ENCODE measurements at regions not wholly inside any gene's neighbourhood (a gene's known extent, or its start where the extent isn't known, plus 50 kb on each side); places are given as distances from the start of the nearest gene placed in this dataset.

DNA sequence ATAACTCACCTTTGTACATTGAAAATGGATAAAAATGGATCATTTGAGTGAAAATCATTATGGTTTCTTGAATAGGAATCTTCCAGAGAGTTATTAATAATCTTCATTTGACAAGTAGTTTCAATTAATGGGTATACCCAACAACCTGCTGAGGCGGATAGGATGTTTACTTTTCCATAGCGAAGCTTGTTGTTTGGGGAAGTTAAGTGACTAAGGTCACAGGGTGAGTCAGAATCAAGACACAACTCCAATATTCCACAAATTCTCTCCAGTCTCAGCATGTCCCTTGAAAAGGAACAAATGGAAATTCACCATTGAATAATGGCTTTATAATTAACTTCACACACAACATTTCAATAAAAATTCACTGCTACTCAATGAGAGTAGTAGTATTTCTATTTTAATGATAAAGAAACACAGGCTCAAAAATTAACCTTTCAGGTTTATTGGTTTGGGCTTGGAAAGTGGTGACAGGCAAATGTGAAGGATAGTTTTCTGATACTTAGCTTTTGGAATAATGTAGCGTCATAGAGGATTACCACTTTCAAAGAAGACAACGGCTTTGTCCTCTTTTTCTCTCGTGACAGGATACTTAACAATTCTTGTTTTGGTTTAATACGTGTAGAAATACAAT, 211.3 kb downstream of the GPD2 start:
- no peak for DNase-seq (ENCODE audit: low spot score)

DNA sequence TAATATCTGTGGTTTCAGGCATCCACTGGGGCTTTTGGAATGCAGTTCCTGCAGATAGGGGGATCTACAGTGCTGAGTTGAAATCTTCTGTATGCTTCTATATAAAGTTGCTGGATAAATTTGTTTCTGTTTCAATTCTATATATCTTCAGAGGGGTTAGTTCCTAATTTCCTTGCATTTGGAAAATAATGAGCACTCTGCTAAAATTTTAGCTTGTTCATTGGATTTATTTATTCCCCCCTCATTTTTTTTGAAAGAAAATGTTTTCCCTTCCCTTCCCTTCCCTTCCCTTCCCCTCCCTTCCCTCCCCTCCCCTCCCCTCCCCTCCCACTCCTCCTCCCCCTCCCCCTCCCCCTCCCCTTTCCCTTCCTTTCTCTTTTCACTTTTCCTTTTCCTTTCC, 212.3 kb downstream of the GPD2 start:
- TF ChIP-seq, protein P1, sequence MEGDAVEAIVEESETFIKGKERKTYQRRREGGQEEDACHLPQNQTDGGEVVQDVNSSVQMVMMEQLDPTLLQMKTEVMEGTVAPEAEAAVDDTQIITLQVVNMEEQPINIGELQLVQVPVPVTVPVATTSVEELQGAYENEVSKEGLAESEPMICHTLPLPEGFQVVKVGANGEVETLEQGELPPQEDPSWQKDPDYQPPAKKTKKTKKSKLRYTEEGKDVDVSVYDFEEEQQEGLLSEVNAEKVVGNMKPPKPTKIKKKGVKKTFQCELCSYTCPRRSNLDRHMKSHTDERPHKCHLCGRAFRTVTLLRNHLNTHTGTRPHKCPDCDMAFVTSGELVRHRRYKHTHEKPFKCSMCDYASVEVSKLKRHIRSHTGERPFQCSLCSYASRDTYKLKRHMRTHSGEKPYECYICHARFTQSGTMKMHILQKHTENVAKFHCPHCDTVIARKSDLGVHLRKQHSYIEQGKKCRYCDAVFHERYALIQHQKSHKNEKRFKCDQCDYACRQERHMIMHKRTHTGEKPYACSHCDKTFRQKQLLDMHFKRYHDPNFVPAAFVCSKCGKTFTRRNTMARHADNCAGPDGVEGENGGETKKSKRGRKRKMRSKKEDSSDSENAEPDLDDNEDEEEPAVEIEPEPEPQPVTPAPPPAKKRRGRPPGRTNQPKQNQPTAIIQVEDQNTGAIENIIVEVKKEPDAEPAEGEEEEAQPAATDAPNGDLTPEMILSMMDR (IDR thresholded peaks at IDR 0.05; ENCODE audit: poor library complexity, severe bottlenecking) = no peak
- Histone ChIP-seq H3K27me3 (ENCODE audit: insufficient read depth, poor library complexity, severe bottlenecking) (no peaks in the 10 kb centered on the region), H3K36me3 (ENCODE audit: low read depth) (no peaks in the 10 kb centered on the region), H3K9me3 (ENCODE audit: severe bottlenecking) (no peaks in the 10 kb centered on the region), H3K4me1 (ENCODE audit: insufficient read depth, poor library complexity, severe bottlenecking) (no peaks in the 10 kb centered on the region), H3K4me3 (ENCODE audit: severe bottlenecking) (no peak overlapping the region), H3K27ac (ENCODE audit: poor library complexity, severe bottlenecking) (no peak overlapping the region)
- DNase-seq (ENCODE audit: low spot score) (no peak), ATAC-seq (ENCODE audit: low read depth) (no peak)

More for the DNA sequence above, 211.3 kb downstream of the GPD2 start:
- Histone ChIP-seq H3K27me3 (ENCODE audit: insufficient read depth, poor library complexity, severe bottlenecking) (no peaks in the 10 kb centered on the region), H3K9me3 (ENCODE audit: severe bottlenecking) (no peaks in the 10 kb centered on the region), H3K27ac (ENCODE audit: poor library complexity, severe bottlenecking) (no peak overlapping the region), H3K36me3 (ENCODE audit: low read depth) (no peaks in the 10 kb centered on the region), H3K4me3 (ENCODE audit: severe bottlenecking) (no peak overlapping the region), H3K4me1 (ENCODE audit: insufficient read depth, poor library complexity, severe bottlenecking) (no peaks in the 10 kb centered on the region)
- no peak for ATAC-seq (ENCODE audit: low read depth)
- TF ChIP-seq, protein P1 (IDR thresholded peaks at IDR 0.05; ENCODE audit: poor library complexity, severe bottlenecking) = no peak

DNA sequence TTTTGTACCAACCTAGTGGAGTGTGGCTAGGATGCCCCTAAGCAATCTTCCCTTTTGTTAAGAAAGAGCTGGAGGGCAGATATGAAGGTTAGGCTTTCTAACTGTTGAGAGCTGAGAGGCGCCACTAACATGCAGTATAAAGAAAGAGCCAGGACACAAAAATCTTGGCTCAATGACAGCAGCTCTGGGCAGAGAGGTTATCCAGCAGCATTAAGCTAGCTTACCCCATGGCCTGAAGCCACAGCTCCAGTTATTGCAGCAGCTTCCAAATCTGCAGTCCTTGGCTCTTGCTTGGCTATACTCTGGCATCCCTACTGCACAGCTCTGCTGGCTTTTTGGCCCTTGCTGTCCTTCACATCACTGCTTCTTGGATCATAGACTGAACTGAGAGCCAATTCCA, 213.4 kb downstream of the GPD2 start:
- Histone ChIP-seq H3K9me3 (ENCODE audit: severe bottlenecking) (no peaks in the 10 kb centered on the region), H3K27me3 (ENCODE audit: insufficient read depth, poor library complexity, severe bottlenecking) (no peaks in the 10 kb centered on the region), H3K27ac (ENCODE audit: poor library complexity, severe bottlenecking) (no peak overlapping the region), H3K36me3 (ENCODE audit: low read depth) (no peaks in the 10 kb centered on the region), H3K4me3 (ENCODE audit: severe bottlenecking) (no peak overlapping the region), H3K4me1 (ENCODE audit: insufficient read depth, poor library complexity, severe bottlenecking) (no peaks in the 10 kb centered on the region)
- DNase-seq (ENCODE audit: low spot score) (no peak), ATAC-seq (ENCODE audit: low read depth) (no peak)
- TF ChIP-seq, protein P1 (IDR thresholded peaks at IDR 0.05; ENCODE audit: poor library complexity, severe bottlenecking) = no peak

DNA sequence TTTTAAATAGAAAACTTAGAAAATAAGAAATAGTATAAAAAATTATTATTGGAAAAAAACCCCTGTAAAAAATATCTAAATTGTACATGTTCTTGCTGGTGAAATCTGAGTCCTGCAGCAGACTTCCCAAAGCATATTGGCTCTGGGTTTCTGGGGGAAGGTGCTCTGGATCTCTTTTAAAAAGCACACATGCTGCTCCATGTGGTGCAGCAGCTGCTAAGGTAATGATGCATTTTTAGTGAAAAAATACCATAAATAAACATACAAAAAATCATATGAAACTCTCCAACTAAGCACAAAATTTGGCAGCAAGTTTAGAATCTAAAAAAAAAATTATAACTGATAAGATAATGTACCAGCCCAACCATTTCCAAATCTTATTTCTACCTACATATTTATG, 216.5 kb downstream of the GPD2 start:
- no peaks in the 10 kb centered on the region for H3K27me3 ChIP-seq (ENCODE audit: insufficient read depth, poor library complexity, severe bottlenecking)
- H3K9me3 ChIP-seq (ENCODE audit: severe bottlenecking) = no peaks in the 10 kb centered on the region
- DNase-seq (ENCODE audit: low spot score) (no peak), ATAC-seq (ENCODE audit: low read depth) (no peak)
- H3K4me1 ChIP-seq (ENCODE audit: insufficient read depth, poor library complexity, severe bottlenecking) = no peaks in the 10 kb centered on the region
- H3K27ac ChIP-seq (ENCODE audit: poor library complexity, severe bottlenecking) = no peak overlapping the region
- no peaks in the 10 kb centered on the region for H3K36me3 ChIP-seq (ENCODE audit: low read depth)
- no peak overlapping the region for H3K4me3 ChIP-seq (ENCODE audit: severe bottlenecking)
- TF ChIP-seq, protein P1 (IDR thresholded peaks at IDR 0.05; ENCODE audit: poor library complexity, severe bottlenecking) = no peak

DNA sequence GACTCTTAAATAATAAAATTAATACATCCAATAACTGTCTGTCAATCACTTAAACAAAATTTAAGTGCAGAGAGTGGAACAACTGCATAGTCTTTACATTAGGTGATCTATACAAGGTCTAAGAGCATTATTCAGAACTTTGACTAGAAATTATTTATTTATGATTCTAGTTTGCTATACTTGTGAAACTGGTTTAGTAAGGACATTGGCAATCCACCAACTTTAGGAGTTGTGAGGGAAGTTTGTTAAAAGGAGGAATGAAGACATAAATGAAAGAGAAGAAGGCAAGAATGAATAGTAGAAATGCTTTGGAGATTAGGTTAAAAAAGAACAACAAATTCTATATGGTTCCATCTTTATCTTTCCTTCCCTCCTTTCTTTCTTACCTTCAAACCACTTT, 217.5 kb downstream of the GPD2 start:
- no peak overlapping the region for H3K4me3 ChIP-seq (ENCODE audit: severe bottlenecking)
- H3K9me3 ChIP-seq (ENCODE audit: severe bottlenecking) = no peaks in the 10 kb centered on the region
- TF ChIP-seq, protein P1 (IDR thresholded peaks at IDR 0.05; ENCODE audit: poor library complexity, severe bottlenecking) = no peak
- no peak overlapping the region for H3K27ac ChIP-seq (ENCODE audit: poor library complexity, severe bottlenecking)
- no peaks in the 10 kb centered on the region for H3K4me1 ChIP-seq (ENCODE audit: insufficient read depth, poor library complexity, severe bottlenecking)
- DNase-seq (ENCODE audit: low spot score) = no peak
- ATAC-seq (ENCODE audit: low read depth) = no peak
- H3K27me3 ChIP-seq (ENCODE audit: insufficient read depth, poor library complexity, severe bottlenecking) = no peaks in the 10 kb centered on the region
- H3K36me3 ChIP-seq (ENCODE audit: low read depth) = no peaks in the 10 kb centered on the region
